ENCODE measurements at regions not wholly inside any gene's neighbourhood (a gene's known extent, or its start where the extent isn't known, plus 50 kb on each side); places are given as distances from the start of the nearest gene placed in this dataset.

GRCh38 chr13:71033026-71033425, 834.0 kb downstream of the DACH1 start:
- DNase-seq (ENCODE audit: insufficient read length, low spot score, missing footprints): no peak
- Histone ChIP-seq H2AFZ (ENCODE audit: low read length) (no peak overlapping the region), H3K27ac (ENCODE audit: low read depth, low read length) (no peak overlapping the region), H3K4me2 (ENCODE audit: insufficient read depth, low read length) (no peak overlapping the region), H3K4me3 (ENCODE audit: insufficient read depth, low read length) (no peak overlapping the region), H3K79me2 (ENCODE audit: insufficient read depth, low read length) (no peaks in the 10 kb centered on the region), H3K36me3 (ENCODE audit: insufficient read depth, low read length) (no peaks in the 10 kb centered on the region), H3K9me3 (ENCODE audit: low read depth, low read length) (no peaks in the 10 kb centered on the region), H3K4me1 (ENCODE audit: insufficient read depth, low read length) (no peaks in the 10 kb centered on the region), H3K27me3 (ENCODE audit: insufficient read depth, low read length) (no peaks in the 10 kb centered on the region), H4K20me1 (ENCODE audit: insufficient read depth, low read length) (no peaks in the 10 kb centered on the region)
- TF ChIP-seq CTCF (IDR thresholded peaks at IDR 0.05; ENCODE audit: extremely low read depth, low read depth, low read length): no peak

GRCh38 chr13:71030784-71031183, 836.2 kb downstream of the DACH1 start:
- H3K9me3 ChIP-seq (ENCODE audit: low read depth, low read length): peaks cover 2% of the 10 kb centered on the region
- no peaks in the 10 kb centered on the region for H3K36me3 ChIP-seq (ENCODE audit: insufficient read depth, low read length)
- H3K27me3 ChIP-seq (ENCODE audit: insufficient read depth, low read length): no peaks in the 10 kb centered on the region
- no peaks in the 10 kb centered on the region for H4K20me1 ChIP-seq (ENCODE audit: insufficient read depth, low read length)
- no peaks in the 10 kb centered on the region for H3K4me1 ChIP-seq (ENCODE audit: insufficient read depth, low read length)
- no peak overlapping the region for H2AFZ ChIP-seq (ENCODE audit: low read length)
- H3K79me2 ChIP-seq (ENCODE audit: insufficient read depth, low read length): no peaks in the 10 kb centered on the region
- H3K27ac ChIP-seq (ENCODE audit: low read depth, low read length): no peak overlapping the region
- DNase-seq (ENCODE audit: insufficient read length, low spot score, missing footprints): no peak
- H3K4me3 ChIP-seq (ENCODE audit: insufficient read depth, low read length): no peak overlapping the region
- no peak overlapping the region for H3K4me2 ChIP-seq (ENCODE audit: insufficient read depth, low read length)
- TF ChIP-seq CTCF (IDR thresholded peaks at IDR 0.05; ENCODE audit: extremely low read depth, low read depth, low read length): no peak

- Histone ChIP-seq H4K20me1 (ENCODE audit: insufficient read depth, low read length) (no peaks in the 10 kb centered on the region), H3K4me2 (ENCODE audit: insufficient read depth, low read length) (no peak overlapping the region), H3K4me3 (ENCODE audit: insufficient read depth, low read length) (no peak overlapping the region), H3K9me3 (ENCODE audit: low read depth, low read length) (peaks cover 2% of the 10 kb centered on the region), H3K36me3 (ENCODE audit: insufficient read depth, low read length) (no peaks in the 10 kb centered on the region), H2AFZ (ENCODE audit: low read length) (no peak overlapping the region), H3K27me3 (ENCODE audit: insufficient read depth, low read length) (no peaks in the 10 kb centered on the region), H3K27ac (ENCODE audit: low read depth, low read length) (no peak overlapping the region), H3K4me1 (ENCODE audit: insufficient read depth, low read length) (no peaks in the 10 kb centered on the region), H3K79me2 (ENCODE audit: insufficient read depth, low read length) (no peaks in the 10 kb centered on the region)
- DNase-seq (ENCODE audit: insufficient read length, low spot score, missing footprints): no peak
- TF ChIP-seq CTCF (IDR thresholded peaks at IDR 0.05; ENCODE audit: extremely low read depth, low read depth, low read length): no peak
Observed at GRCh38 chr13:71028884-71029283, 838.1 kb downstream of the DACH1 start.

DNA sequence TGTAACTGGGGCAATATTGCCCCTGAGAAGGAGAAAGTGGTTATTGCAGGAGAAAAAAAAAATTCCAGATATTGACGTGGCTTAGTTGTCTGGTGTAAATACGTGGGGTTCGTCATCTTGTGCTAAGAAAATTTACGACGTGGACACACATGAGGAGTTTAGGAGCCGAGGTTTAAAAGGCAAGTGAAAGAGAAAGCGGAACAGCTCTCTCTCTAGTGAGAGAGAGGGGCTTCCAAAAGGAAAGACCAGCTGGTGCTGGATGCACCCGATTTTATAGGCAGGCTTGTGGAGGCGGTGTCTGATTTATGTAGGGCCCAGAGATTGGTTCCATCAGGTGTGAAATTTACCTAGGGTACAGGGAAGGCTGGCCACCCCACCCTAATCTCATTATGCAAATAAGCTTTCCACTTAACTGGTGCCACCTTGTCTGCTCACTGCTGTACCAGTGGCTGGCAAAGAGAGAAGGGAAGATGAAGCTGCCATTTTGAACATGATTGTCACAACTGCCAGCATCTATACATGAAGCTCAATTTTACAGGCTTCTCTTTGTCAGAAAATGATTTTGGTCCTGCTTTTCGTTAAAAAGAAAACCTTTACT, 845.1 kb downstream of the DACH1 start:
- Histone ChIP-seq H3K79me2 (ENCODE audit: insufficient read depth, low read length) (no peaks in the 10 kb centered on the region), H4K20me1 (ENCODE audit: insufficient read depth, low read length) (no peaks in the 10 kb centered on the region), H3K36me3 (ENCODE audit: insufficient read depth, low read length) (no peaks in the 10 kb centered on the region), H3K9me3 (ENCODE audit: low read depth, low read length) (peaks cover 2% of the 10 kb centered on the region), H3K4me3 (ENCODE audit: insufficient read depth, low read length) (no peak overlapping the region), H3K27me3 (ENCODE audit: insufficient read depth, low read length) (no peaks in the 10 kb centered on the region), H3K4me1 (ENCODE audit: insufficient read depth, low read length) (no peaks in the 10 kb centered on the region), H3K4me2 (ENCODE audit: insufficient read depth, low read length) (no peak overlapping the region), H3K27ac (ENCODE audit: low read depth, low read length) (no peak overlapping the region), H2AFZ (ENCODE audit: low read length) (no peak overlapping the region)
- DNase-seq (ENCODE audit: insufficient read length, low spot score, missing footprints): no peak
- no peak for TF ChIP-seq CTCF (IDR thresholded peaks at IDR 0.05; ENCODE audit: extremely low read depth, low read depth, low read length)

Measured in osteoblast (primary cell).